HG03066 (cell line): ENCODE measurements at regions not wholly inside any gene's neighbourhood (a gene's known extent, or its start where the extent isn't known, plus 50 kb on each side); places are given as distances from the start of the nearest gene placed in this dataset.
"Not testable (repeated sequence)": the region's sequence is repeated elsewhere in the genome, so short reads cannot be mapped to it uniquely, and the experiment has no call there.

Experiments
- ATAC-seq: cut with Tn5 transposase; IDR thresholded peaks from one replicate; pipeline ENCODE4 v1.9.1; 2021; ENCODE audit warnings: low read depth; ENCODE audit not compliant: unreplicated experiment

- no peak for ATAC-seq
Observed at GRCh38 chr4:175033162-175033561, 115.0 kb downstream of the ADAM29 start.

DNA sequence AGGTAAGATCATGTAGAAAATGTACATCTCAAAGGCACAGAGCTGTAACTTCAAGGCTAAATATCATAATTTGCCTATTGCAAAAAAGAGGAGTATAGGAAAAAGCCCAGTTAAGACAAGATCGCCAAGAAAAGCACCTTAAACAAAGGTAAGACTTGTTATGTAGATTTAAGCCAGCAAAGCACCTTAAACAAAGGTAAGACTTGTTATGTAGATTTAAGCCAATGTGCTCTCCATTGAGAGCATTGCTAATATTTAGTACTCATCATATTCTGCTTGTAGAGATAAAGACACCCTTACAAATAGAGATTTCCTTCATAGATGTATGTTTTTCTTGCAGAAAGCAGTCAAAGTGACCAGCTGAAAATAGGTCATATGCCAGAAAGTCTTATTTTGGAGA, 115.8 kb downstream of the ADAM29 start:
- ATAC-seq: no peak

DNA sequence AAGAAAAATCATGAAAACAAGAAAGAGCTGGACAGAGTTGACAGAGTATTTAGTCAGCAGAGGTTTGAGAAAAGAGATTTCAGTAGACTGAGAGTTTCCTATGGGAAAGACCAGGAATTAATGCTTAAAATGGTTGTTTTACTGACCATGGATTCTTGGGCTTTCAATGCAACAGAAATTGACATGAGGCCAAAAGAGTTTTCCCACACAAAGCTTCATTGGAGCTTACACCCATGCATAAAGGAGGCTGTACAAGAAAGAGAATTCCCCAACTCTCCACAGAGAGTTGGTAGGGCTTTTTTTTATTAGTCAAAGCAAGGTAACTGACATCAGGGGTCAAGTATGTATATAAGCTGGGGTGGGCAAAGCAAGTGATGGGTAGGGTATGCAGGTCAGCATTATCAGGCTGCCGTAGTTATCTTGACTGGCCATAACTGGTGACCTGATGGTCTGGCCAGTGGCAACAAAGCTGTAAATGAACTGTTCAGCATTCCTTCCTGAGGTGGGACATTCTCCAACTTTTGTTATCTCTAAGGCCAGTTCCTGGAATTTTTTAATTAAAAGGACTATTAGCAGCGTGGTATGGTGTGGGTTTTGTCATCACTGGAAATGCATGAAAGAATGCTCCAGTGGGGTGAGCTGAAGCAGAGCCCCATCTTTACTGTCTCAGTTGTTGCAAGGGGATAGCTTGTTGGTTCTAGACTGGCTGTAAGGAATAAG, 117.0 kb downstream of the ADAM29 start:
- no peak for ATAC-seq

DNA sequence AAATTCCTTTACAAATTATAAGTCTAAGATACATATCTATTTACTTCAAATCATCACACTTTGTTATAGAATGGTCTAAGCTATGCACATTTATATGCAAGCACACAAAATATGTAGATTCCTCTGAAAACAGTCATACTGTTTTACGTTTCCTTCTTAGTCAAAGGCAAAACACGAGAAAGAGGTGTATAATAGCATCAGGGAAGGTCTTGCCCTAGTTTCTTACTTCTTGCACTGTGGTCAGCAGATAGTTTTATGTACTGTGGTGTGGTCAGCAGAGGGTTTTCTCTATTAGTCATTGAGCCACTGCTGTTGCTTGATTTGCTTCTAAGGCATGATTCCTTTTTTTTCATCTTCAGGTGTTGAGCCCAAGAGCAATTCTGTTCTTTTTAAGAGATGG, 117.7 kb downstream of the ADAM29 start:
- ATAC-seq: no peak

- ATAC-seq: no peak
Observed at GRCh38 chr4:175048111-175048784, 130.1 kb downstream of the ADAM29 start.

DNA sequence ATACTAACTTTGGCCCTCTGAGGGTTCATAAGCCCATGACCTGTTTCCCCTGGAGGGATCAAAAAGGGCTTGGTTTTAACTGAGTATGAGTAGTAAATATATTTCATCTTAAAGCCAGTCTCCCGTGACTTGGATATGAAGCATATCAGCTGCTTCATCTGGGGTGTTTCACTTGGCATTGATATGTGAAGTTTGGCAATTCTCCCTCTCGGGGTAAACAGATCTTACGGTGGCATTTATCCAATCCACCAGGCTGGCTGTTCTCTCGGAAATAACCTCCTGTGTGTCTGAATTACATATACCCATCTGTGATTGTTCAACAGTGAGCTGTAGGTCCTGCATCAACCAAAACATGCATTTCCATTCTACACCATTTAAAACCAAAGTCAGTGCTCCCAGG, 130.7 kb downstream of the ADAM29 start:
- ATAC-seq: no peak

- ATAC-seq: no peak
Observed at GRCh38 chr4:175051974-175052373, 133.8 kb downstream of the ADAM29 start.

DNA sequence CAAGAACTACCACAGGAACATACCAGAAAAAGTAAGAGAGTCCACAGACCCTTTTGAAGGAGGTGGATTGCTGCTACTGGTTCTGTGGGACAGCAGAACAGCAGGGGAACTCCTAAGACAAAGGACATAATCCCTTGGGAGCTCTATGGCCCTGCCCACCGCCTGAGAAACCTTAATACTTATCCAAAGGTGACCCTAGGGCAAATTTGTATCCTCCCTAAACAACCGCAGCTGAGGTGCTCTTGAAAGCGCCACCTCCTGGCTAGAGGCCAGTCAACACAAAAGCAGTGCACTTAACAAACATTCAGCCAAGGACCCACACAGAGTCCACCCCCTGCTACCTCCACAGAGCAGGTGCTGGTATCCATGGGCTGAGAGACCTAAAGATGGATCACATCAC, 136.8 kb downstream of the ADAM29 start:
- ATAC-seq: no peak

GRCh38 chr4:175062183-175062592, 144.0 kb downstream of the ADAM29 start:
- ATAC-seq: no peak

DNA sequence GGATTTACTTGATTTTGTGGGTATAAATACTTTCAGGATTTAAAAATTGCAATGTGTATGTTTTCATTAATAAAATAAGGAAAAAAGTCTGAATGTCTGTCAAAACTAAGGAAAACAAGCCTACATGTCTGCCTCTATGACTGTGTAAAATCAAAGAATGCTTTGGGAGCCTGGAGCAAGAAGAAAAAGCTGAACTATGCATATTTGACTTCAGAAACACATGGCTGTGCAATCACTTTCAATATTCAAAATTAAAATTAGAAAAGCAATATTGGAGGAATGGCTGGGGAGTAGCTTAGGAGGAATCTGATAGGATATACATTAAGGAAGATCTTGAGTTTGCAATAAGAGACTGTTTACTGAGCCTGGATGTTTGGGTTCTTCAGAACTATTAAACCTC, 147.1 kb downstream of the ADAM29 start:
- ATAC-seq: no peak

DNA sequence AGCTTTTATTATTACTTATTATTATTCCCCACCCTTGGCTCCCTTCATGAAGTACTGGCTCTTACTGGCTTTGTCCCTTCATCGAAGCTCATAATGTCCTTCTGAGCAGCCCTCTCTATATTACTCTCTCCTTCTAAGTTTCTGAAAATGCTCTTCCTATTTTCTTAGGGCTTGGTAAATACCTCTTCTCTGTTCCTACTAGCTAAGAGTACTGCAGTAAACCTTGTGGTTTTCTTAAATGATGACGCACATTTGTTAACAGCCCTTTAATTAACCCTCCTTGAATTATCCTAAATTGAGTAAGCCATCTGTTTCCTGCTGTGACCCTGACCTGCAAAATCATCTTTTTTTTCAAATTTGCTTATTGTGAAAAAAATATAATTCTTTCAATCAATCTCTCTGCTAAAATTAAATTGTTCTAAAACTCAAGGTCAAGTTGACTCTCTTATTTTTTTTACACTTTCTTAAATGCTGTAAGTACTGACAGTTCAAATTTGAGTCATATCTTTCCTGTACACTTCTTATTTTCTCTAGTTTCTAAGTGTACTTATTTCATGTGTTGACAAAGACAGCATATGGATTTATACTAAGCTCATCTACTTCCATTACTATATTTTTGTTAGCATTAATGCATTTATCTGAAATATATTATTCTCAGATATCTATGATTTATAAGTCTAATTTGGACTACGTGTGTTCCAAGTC, 148.9 kb downstream of the ADAM29 start:
- ATAC-seq: no peak

GRCh38 chr4:175068266-175068665, 150.1 kb downstream of the ADAM29 start:
- ATAC-seq: no peak

DNA sequence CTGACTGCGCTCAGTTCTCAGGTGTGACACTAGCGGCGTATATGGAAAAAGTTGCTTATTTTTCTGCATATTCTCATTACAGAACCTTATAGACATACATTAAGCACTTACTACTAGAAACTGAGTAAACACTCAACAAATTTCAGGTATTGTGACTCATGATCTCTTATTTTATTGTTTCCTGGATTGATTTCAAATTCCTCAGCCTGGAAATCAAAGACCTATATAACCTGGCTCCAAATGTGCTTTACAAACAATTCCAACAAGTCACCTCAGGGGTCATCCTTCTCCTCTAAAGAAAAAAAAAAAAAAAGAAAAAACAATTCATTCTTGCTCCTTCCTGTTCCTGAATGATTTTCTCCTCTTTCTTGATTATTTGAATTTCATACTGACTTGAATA, 152.3 kb downstream of the ADAM29 start:
- no peak for ATAC-seq

GRCh38 chr4:175071123-175071522, 153.0 kb downstream of the ADAM29 start:
- ATAC-seq: no peak

GRCh38 chr4:175087145-175087544, 169.0 kb downstream of the ADAM29 start:
- ATAC-seq: no peak

DNA sequence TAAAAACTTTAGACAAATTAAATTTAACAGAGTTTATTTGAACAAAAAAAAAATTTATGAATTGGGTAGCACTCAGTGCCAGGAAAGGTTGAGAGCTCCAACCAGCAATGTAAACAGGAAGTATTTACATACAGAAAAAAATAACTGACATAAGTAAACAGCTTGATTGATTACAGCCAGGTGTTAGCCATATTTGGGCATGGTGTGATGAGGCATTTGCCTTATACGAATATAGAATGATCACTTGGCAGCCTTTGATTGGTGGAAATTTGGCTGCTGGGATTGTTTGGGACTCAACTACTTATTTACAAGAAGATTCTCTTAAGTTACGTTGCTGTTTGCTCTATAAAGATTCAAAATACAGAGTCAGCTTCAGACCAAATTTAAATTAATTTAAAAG, 172.0 kb downstream of the ADAM29 start:
- no peak for ATAC-seq

GRCh38 chr4:175091649-175092048, 173.5 kb downstream of the ADAM29 start:
- ATAC-seq: no peak

DNA sequence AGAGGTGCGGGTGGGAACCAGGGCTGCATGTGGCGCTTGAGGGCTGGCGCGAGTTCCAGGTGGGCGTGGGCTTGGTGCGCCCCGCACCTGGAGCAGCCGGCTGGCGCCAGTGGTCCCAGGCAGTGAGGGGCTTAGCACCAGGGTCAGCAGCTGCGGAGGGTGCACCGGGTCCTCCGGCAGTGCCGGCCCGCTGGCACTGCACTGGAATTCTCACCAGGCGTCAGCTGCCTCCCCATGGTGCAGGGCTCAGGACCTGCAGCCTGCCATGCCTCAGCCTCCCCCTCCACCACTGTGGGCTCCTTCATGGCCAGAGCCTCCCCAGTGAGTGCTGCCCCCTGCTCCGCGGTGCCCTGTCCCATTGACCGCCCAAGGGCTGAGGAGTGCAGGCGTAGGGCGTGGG, 174.0 kb downstream of the ADAM29 start:
- ATAC-seq: no peak

DNA sequence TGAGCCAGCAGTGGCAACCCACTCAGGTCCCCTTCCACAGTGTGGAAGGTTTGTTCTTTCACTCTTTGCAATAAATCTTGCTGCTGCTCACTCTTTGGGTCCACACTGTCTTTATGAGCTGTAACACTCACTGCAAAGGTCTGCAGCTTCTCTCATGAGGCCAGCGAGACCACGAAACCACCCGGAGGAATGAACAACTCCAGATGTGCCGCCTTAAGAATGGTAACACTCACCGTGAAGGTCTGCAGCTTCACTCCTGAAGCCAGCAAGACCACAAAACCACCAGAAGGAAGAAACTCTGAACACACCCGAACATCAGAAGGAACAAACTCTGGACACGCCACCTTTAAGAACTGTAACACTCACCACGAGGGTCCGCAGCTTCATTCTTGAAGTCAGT, 174.9 kb downstream of the ADAM29 start:
- not testable (repeated sequence) for ATAC-seq

GRCh38 chr4:175103403-175103802, 185.2 kb downstream of the ADAM29 start:
- no peak for ATAC-seq

DNA sequence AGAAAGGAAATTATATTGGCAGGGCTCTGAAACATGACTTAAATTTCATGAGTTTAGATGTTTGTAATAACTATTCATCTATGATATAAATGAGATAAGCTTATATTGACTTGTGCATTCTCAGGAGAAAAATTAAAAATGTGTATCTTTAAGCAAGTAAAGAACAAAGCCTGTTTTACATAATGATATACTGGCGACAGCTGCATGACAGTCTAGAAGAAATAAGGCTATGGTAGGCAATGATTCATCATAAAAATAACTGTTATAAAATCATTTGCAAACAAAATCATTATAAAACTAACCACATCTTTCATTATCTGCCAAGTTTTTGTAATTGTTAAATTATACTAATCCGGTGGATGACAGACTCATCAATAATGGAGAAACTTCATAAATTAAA, 188.1 kb downstream of the ADAM29 start:
- ATAC-seq: no peak

GRCh38 chr4:175109933-175110332, 191.8 kb downstream of the ADAM29 start:
- ATAC-seq: no peak
